HG03439 (cell line): ENCODE measurements at regions not wholly inside any gene's neighbourhood (a gene's known extent, or its start where the extent isn't known, plus 50 kb on each side); places are given as distances from the start of the nearest gene placed in this dataset.

Experiments
- ATAC-seq: cut with Tn5 transposase; IDR thresholded peaks from one replicate; pipeline ENCODE4 v1.9.1; 2021; ENCODE audit warnings: mild to moderate bottlenecking, moderate library complexity; ENCODE audit not compliant: unreplicated experiment

GRCh38 chr10:128543151-128543550 lies 416.9 kb upstream of the MKI67 start:
- no peak for ATAC-seq

DNA sequence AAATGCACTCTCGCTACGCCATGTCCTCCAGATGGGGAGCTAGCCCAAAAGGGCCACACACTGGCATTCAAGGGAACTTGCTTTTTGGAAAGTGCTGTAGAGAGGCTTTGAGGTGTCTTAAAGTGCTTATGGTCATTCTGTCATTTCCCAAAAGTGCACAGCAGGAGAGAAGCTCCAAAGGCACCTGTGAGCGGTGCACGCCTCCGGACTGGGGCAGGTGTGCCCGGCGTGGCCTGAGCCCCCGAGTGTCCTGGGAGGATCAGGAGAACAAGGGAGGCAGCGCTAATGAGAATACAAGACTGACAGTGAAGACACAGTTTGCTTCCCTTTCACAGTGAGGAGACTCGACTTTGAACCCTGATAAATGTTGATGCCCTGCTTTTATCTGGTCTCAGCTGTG lies 419.0 kb upstream of the MKI67 start:
- ATAC-seq = no peak

- ATAC-seq = no peak
Measured at GRCh38 chr10:128546651-128547165, 420.5 kb upstream of the MKI67 start.

DNA sequence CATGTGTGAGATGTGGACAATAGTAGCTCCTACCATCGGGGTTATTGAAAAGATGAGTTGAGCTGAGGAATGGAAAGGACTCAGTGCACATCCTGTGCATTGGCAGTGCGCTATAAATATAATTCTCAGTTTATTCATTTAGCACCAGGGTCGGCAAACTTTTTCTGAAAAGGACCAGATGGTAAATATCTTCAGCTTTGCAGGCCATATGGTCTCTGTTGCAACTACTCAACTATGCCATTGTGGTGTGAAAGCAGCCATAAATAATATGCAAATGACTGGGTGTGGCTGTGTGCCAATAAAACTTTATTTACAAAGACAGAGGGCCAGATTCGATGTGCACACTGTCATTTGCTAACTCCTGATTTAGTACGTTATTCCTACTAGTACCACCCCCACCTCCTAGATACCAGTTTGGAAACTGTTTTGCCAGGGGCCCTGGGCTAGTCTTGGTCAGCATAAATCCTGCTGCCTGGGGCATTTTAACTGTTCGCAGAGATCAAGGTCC lies 422.9 kb upstream of the MKI67 start:
- no peak for ATAC-seq

- ATAC-seq = no peak
Measured at GRCh38 chr10:128550045-128550444, 423.8 kb upstream of the MKI67 start.

- no peak for ATAC-seq
Measured at GRCh38 chr10:128551475-128551874, 425.3 kb upstream of the MKI67 start.

GRCh38 chr10:128553755-128554154 lies 427.5 kb upstream of the MKI67 start:
- no peak for ATAC-seq

GRCh38 chr10:128556182-128557110 lies 430.2 kb upstream of the MKI67 start:
- no peak for ATAC-seq

GRCh38 chr10:128557149-128557710 lies 431.0 kb upstream of the MKI67 start:
- ATAC-seq = no peak

- no peak for ATAC-seq
Measured at GRCh38 chr10:128560406-128560805, 434.2 kb upstream of the MKI67 start.

GRCh38 chr10:128560993-128561392 lies 434.8 kb upstream of the MKI67 start:
- ATAC-seq = no peak

DNA sequence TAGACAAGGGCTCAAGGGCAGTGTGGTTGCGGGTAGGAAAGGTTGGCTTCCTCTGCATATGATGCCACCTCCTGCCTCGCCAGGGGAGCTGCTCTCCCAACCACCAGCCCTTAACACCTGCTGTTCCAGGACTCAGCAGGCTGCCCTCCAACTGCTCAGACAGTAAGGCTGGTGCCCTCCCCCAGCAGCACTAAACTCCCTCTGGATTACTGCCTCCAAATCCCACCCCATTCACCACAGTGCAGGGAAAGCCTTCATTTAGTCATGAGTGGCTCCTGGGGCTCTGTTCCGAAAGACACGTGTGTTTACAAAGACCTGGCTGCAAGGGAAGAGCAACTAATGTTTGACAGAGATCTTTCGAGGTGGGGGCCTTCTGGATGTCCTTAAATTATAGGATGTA lies 437.2 kb upstream of the MKI67 start:
- ATAC-seq = no peak

DNA sequence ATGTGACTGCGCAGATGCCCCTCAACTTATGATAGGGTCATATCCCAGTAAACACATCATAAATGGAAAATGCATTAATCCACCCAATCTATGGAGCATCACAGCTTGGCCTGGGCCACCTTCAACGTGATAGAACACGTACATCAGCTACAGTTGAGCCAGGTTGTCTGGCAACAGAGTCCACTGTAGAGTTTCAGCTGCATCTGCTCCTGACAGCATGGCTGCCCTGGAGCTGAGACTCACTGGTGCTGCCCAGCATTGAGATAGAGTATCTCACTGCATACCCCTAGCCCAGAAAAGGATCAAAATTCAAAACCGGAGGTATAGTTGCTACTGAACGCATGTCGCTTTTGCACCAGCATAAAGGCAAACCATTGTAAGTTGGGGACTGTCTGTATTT lies 437.7 kb upstream of the MKI67 start:
- ATAC-seq = no peak

- ATAC-seq = no peak
Measured at GRCh38 chr10:128566361-128566968, 440.2 kb upstream of the MKI67 start.

GRCh38 chr10:128567551-128567950 lies 441.3 kb upstream of the MKI67 start:
- no peak for ATAC-seq

GRCh38 chr10:128568041-128568440 lies 441.8 kb upstream of the MKI67 start:
- no peak for ATAC-seq

DNA sequence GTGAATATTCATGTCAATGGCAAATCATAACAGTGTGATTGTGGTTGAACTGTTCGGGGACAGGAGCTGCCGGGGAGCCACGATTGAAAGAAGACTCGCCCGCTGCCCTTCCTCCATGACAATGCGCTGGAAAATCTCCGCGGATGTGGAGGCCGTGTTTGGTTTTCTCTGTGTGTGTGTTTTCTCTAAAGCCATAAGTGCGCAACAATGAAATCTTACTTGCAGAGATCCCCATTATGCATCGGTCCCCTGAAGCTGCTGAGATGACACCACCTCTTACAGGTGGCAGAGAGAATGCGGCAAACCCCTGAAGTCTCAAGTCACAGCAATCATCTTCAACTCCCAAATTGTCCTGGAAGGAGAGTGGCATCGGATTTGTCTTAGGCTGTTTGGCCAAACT lies 442.3 kb upstream of the MKI67 start:
- no peak for ATAC-seq

GRCh38 chr10:128568990-128569945 lies 443.0 kb upstream of the MKI67 start:
- ATAC-seq = no peak

GRCh38 chr10:128570319-128570995 lies 444.2 kb upstream of the MKI67 start:
- no peak for ATAC-seq

GRCh38 chr10:128571071-128571470 lies 444.8 kb upstream of the MKI67 start:
- ATAC-seq = no peak
